Caco-2 (cell line): ENCODE measurements at regions not wholly inside any gene's neighbourhood (a gene's known extent, or its start where the extent isn't known, plus 50 kb on each side); places are given as distances from the start of the nearest gene placed in this dataset.

ENCODE experiments used
- BruUV-seq: library from RNA; stranded (reverse); fragments of 400-500 nt; replicated peaks from 2 replicates; lab custom pipeline; 2021; lab: Mats Ljungman, UMichigan
- CTCF ChIA-PET: fragments of 300-600 bp; sonication (Branson Sonifier 250); formaldehyde crosslinking; loops from one replicate; lab custom pipeline; 2022; ENCODE audit warnings: antibody characterized with exemption; lab: Charles Lee
- POLR2A ChIA-PET: fragments of 300-600 bp; sonication (Branson Sonifier 250); formaldehyde crosslinking; loops from one replicate; lab custom pipeline; 2022; ENCODE audit warnings: antibody characterized with exemption; lab: Charles Lee
- DNase-seq, 2 experiments: peaks; one replicate each; pipeline versions ENCODE4 v3.0.0 to v3.0.0-alpha.2; 2020 to 2022
- H3K27me3 ChIP-seq: replicated peaks from 2 replicates; pipeline ENCODE4 v1.6.0; 2011; ENCODE audit warnings: low read length; ENCODE audit not compliant: control insufficient read depth, insufficient read depth
- H3K36me3 ChIP-seq: 2 replicates; pipeline ENCODE4 v1.5.1; 2011; ENCODE audit warnings: low read length; ENCODE audit not compliant: control insufficient read depth, insufficient read depth
- H3K4me1 ChIP-seq: fragments of 250-450 bp; sonication (Bioruptor Pico); 2 replicates; pipeline ENCODE4 v1.5.1; 2020; ENCODE audit warnings: mild to moderate bottlenecking
- H3K4me3 ChIP-seq: 2 replicates; pipeline ENCODE4 v1.5.1; 2011; ENCODE audit warnings: low read depth, mild to moderate bottlenecking, control low read depth, low read length
- H3K9me3 ChIP-seq: fragments of 250-450 bp; sonication (Bioruptor Pico); 2 replicates; pipeline ENCODE4 v1.5.1; 2020; ENCODE audit warnings: mild to moderate bottlenecking, moderate library complexity
- H3K27ac Mint-ChIP-seq: one replicate; pipeline ENCODE4 v1.8.0; 2022; ENCODE audit warnings: mixed read lengths; ENCODE audit not compliant: unreplicated experiment
- H3K27me3 Mint-ChIP-seq: one replicate; pipeline ENCODE4 v1.8.0; 2022; ENCODE audit warnings: mixed read lengths; ENCODE audit not compliant: insufficient read depth, unreplicated experiment
- H3K36me3 Mint-ChIP-seq: one replicate; pipeline ENCODE4 v1.8.0; 2022; ENCODE audit warnings: mild to moderate bottlenecking, mixed read lengths; ENCODE audit not compliant: insufficient read depth, unreplicated experiment
- H3K4me1 Mint-ChIP-seq: one replicate; pipeline ENCODE4 v1.8.0; 2022; ENCODE audit warnings: low read depth, mixed read lengths; ENCODE audit not compliant: unreplicated experiment
- H3K4me3 Mint-ChIP-seq: one replicate; pipeline ENCODE4 v1.8.0; 2022; ENCODE audit warnings: mild to moderate bottlenecking, moderate library complexity, mixed read lengths; ENCODE audit not compliant: unreplicated experiment
- H3K9me3 Mint-ChIP-seq: one replicate; pipeline ENCODE4 v1.8.0; 2022; ENCODE audit warnings: mixed read lengths; ENCODE audit not compliant: unreplicated experiment
- CTCF ChIP-seq, 2 experiments: fragments of 200-600 bp in 1 of 2; IDR thresholded peaks; 1 replicate in 1 of 2; 2 replicates in 1 of 2; pipeline versions ENCODE4 v1.5.1 to v1.8.0; 2011 to 2022; ENCODE audit warnings: antibody characterized with exemption in 1 of 2, control low read depth in 1 of 2, inconsistent platforms in 1 of 2, low read depth in 1 of 2, low read length in 1 of 2, mild to moderate bottlenecking in 1 of 2, moderate library complexity in 1 of 2; ENCODE audit not compliant: insufficient read depth in 1 of 2, severe bottlenecking in 1 of 2, unreplicated experiment in 1 of 2
- intact Hi-C: fragments of 100-400 bp; cut with micrococcal nuclease; formaldehyde crosslinking; loops from one replicate; pipeline ENCODE4 v1.10.0; 2022; ENCODE audit not compliant: unreplicated experiment

- Mint-ChIP-seq H3K36me3 (no peaks in the 10 kb centered on the region), H3K4me3 (no peak overlapping the region), H3K27me3 (no peaks in the 10 kb centered on the region), H3K27ac (no peak overlapping the region), H3K9me3 (peaks cover 7% of the 10 kb centered on the region), H3K4me1 (peaks cover 8% of the 10 kb centered on the region)
- Histone ChIP-seq H3K4me1 (peaks cover 10% of the 10 kb centered on the region; the same call in 1 of the 2 replicates), H3K9me3 (no peaks in the 10 kb centered on the region), H3K36me3 (no peaks in the 10 kb centered on the region), H3K27me3 (no peaks in the 10 kb centered on the region), H3K4me3 (no peak overlapping the region)
- BruUV-seq, result no TSS peak
- ChIA-PET POLR2A (no interaction called here), CTCF (interaction anchor here (0.6 kb wide), 1 partner anchor 49 kb away, joined by 3 read pairs; no protein-coding TSS in a partner anchor)
- intact Hi-C loops, result no loop called here
- DNase-seq, result no peak
- TF ChIP-seq CTCF (IDR thresholded peaks at IDR 0.05; ENCODE audit: insufficient read depth in 1 of 2, low read depth in 1 of 2, low read length in 1 of 2, severe bottlenecking in 1 of 2, unreplicated experiment in 1 of 2), result no peak
Observed at GRCh38 chr14:49057838-49058510, 528.2 kb downstream of the RPS29 start.

GRCh38 chr14:49056021-49056420, 530.2 kb downstream of the RPS29 start:
- no TSS peak for BruUV-seq
- no peaks in the 10 kb centered on the region for H3K9me3 ChIP-seq
- peaks cover 10% of the 10 kb centered on the region; the same call in 1 of the 2 replicates for H3K4me1 ChIP-seq
- Mint-ChIP-seq H3K4me1 (peaks cover 8% of the 10 kb centered on the region), H3K27ac (no peak overlapping the region), H3K4me3 (no peak overlapping the region), H3K27me3 (no peaks in the 10 kb centered on the region), H3K36me3 (no peaks in the 10 kb centered on the region), H3K9me3 (no peaks in the 10 kb centered on the region)
- TF ChIP-seq CTCF (IDR thresholded peaks at IDR 0.05; ENCODE audit: insufficient read depth in 1 of 2, low read depth in 1 of 2, low read length in 1 of 2, severe bottlenecking in 1 of 2, unreplicated experiment in 1 of 2), result no peak
- H3K4me3 ChIP-seq, result no peak overlapping the region
- ChIA-PET CTCF (no interaction called here), POLR2A (no interaction called here)
- no peaks in the 10 kb centered on the region for H3K27me3 ChIP-seq
- no peak for DNase-seq
- H3K36me3 ChIP-seq, result no peaks in the 10 kb centered on the region
- intact Hi-C loops, result no loop called here

GRCh38 chr14:49052521-49052920, 533.7 kb downstream of the RPS29 start:
- no peak for TF ChIP-seq CTCF (IDR thresholded peaks at IDR 0.05; ENCODE audit: insufficient read depth in 1 of 2, low read depth in 1 of 2, low read length in 1 of 2, severe bottlenecking in 1 of 2, unreplicated experiment in 1 of 2)
- no peaks in the 10 kb centered on the region for H3K27me3 ChIP-seq
- ChIA-PET CTCF (no interaction called here), POLR2A (no interaction called here)
- H3K4me3 ChIP-seq, result no peak overlapping the region
- intact Hi-C loops, result no loop called here
- no peaks in the 10 kb centered on the region for H3K4me1 ChIP-seq
- no peak overlapping the region for H3K27ac Mint-ChIP-seq
- H3K9me3 ChIP-seq, result no peaks in the 10 kb centered on the region
- no peak overlapping the region for H3K4me3 Mint-ChIP-seq
- H3K36me3 Mint-ChIP-seq, result no peaks in the 10 kb centered on the region
- H3K9me3 Mint-ChIP-seq, result no peaks in the 10 kb centered on the region
- H3K27me3 Mint-ChIP-seq, result no peaks in the 10 kb centered on the region
- BruUV-seq, result no TSS peak
- H3K36me3 ChIP-seq, result no peaks in the 10 kb centered on the region
- no peak for DNase-seq
- peaks cover under 1% of the 10 kb centered on the region for H3K4me1 Mint-ChIP-seq
